ENCODE measurements at regions not wholly inside any gene's neighbourhood (a gene's known extent, or its start where the extent isn't known, plus 50 kb on each side); places are given as distances from the start of the nearest gene placed in this dataset.

DNA sequence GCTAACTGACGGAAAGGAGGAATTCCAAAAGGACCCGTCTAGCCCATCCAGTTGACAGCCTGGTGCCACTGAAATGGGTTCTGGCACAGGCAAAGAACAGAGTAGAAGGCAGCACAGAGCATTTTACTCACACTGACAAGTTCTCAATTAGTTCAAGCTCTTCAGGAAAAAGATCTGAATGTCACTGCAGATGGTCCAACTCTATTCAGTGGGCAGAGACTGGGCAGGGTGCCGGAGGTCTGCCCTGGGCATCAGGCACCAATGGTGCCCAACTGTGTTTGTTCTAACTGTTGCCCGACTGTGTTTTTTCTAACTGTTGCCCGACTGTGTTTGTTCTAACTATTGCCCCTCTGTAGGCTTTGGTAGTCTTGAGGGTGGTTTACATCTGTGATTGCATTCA lies 151.8 kb downstream of the SLC24A2 start:
- TF ChIP-seq POLR2AphosphoS5 (IDR thresholded peaks at IDR 0.05; ENCODE audit: borderline replicate concordance, low read depth, low read length) (no peak), EZH2 (IDR thresholded peaks at IDR 0.05) (no peak), FOXP2 (optimal IDR thresholded peaks at IDR 0.05; ENCODE audit: control extremely low read depth, extremely low read length, insufficient read depth) (no peak)

Measured in SK-N-MC (cell line).